Smooth muscle cell (in vitro differentiated cells): ENCODE measurements at regions not wholly inside any gene's neighbourhood (a gene's known extent, or its start where the extent isn't known, plus 50 kb on each side); places are given as distances from the start of the nearest gene placed in this dataset.

Source experiments
- DNase-seq: peaks from one replicate; lab custom pipeline; 2025; ENCODE audit not compliant: unreplicated experiment; lab: John Stamatoyannopoulos, UW
- H2AFZ ChIP-seq: fragments of 200-600 bp; sonication (generic); 2 replicates; pipeline ENCODE4 v1.6.0; 2016; ENCODE audit warnings: antibody characterized with exemption, low read depth, mild to moderate bottlenecking
- H3F3A ChIP-seq: fragments of 200-600 bp; sonication (generic); 2 replicates; pipeline ENCODE4 v1.6.0; 2017; ENCODE audit warnings: antibody characterized with exemption, low read depth
- H3K27ac ChIP-seq: fragments of 200-600 bp; sonication (generic); 2 replicates; pipeline ENCODE4 v1.5.1; 2016; ENCODE audit warnings: low read depth, mild to moderate bottlenecking
- H3K27me3 ChIP-seq: fragments of 200-600 bp; sonication (generic); 2 replicates; pipeline ENCODE4 v1.6.1; 2016; ENCODE audit warnings: low read depth, mild to moderate bottlenecking
- H3K36me3 ChIP-seq: fragments of 200-600 bp; sonication (generic); 2 replicates; pipeline ENCODE4 v1.5.1; 2016; ENCODE audit warnings: low read depth
- H3K4me1 ChIP-seq: fragments of 200-600 bp; sonication (generic); 2 replicates; pipeline ENCODE4 v1.5.1; 2016; ENCODE audit warnings: low read depth
- H3K4me2 ChIP-seq: fragments of 200-600 bp; sonication (generic); 2 replicates; pipeline ENCODE4 v1.6.0; 2016; ENCODE audit warnings: mild to moderate bottlenecking
- H3K4me3 ChIP-seq: fragments of 200-600 bp; sonication (generic); 2 replicates; pipeline ENCODE4 v1.5.1; 2016; ENCODE audit warnings: mild to moderate bottlenecking
- H3K79me2 ChIP-seq: fragments of 200-600 bp; sonication (generic); 2 replicates; pipeline ENCODE4 v1.6.0; 2016; ENCODE audit warnings: low read depth, mild to moderate bottlenecking
- H3K9ac ChIP-seq: fragments of 200-600 bp; sonication (generic); 2 replicates; pipeline ENCODE4 v1.6.0; 2016; ENCODE audit warnings: low read depth
- H3K9me3 ChIP-seq: fragments of 200-600 bp; sonication (generic); replicated peaks from 2 replicates; pipeline ENCODE4 v1.5.1; 2016; ENCODE audit warnings: low read depth
- H4K20me1 ChIP-seq: fragments of 200-600 bp; sonication (generic); 2 replicates; pipeline ENCODE4 v1.6.0; 2016; ENCODE audit warnings: low read depth
- CTCF ChIP-seq: fragments of 200-600 bp; sonication (generic); IDR thresholded peaks from 2 replicates; pipeline ENCODE4 v1.5.1; 2017; ENCODE audit warnings: borderline replicate concordance, mild to moderate bottlenecking, antibody characterized with exemption; ENCODE audit not compliant: insufficient read depth, poor library complexity, severe bottlenecking
- WGBS: methylation state at CpG from one replicate; pipeline ENCODE4 v1.1.7; 2016; ENCODE audit warnings: low lambda C conversion rate; 5-methylcytosine and 5-hydroxymethylcytosine counted together

GRCh38 chr2:60678551-60678950 lies 77.5 kb upstream of the PAPOLG start:
- no peaks in the 10 kb centered on the region for H3K36me3 ChIP-seq
- no peak overlapping the region for H3K4me2 ChIP-seq
- H3K9ac ChIP-seq: no peak overlapping the region
- WGBS: 90% methylated on average over 7 of the region's 7 CpGs
- H3K4me3 ChIP-seq: no peak overlapping the region
- H3K79me2 ChIP-seq: no peaks in the 10 kb centered on the region
- no peak overlapping the region for H2AFZ ChIP-seq
- no peaks in the 10 kb centered on the region for H3K9me3 ChIP-seq
- H3K27ac ChIP-seq: no peak overlapping the region
- peaks cover 3% of the 10 kb centered on the region for H3K27me3 ChIP-seq
- H3F3A ChIP-seq: no peaks in the 10 kb centered on the region
- DNase-seq: no peak
- TF ChIP-seq CTCF: no peak
- H3K4me1 ChIP-seq: no peaks in the 10 kb centered on the region
- no peaks in the 10 kb centered on the region for H4K20me1 ChIP-seq

- Histone ChIP-seq H3F3A (no peaks in the 10 kb centered on the region), H2AFZ (no peak overlapping the region), H3K27me3 (peaks cover 3% of the 10 kb centered on the region), H3K4me3 (no peak overlapping the region), H3K79me2 (no peaks in the 10 kb centered on the region), H3K4me2 (no peak overlapping the region), H3K4me1 (no peaks in the 10 kb centered on the region), H3K9me3 (no peaks in the 10 kb centered on the region), H3K9ac (no peak overlapping the region), H3K27ac (no peak overlapping the region), H4K20me1 (no peaks in the 10 kb centered on the region), H3K36me3 (no peaks in the 10 kb centered on the region)
- WGBS: 88% methylated on average over 9 of the region's 9 CpGs
- DNase-seq: no peak
- TF ChIP-seq CTCF: no peak
Observed at GRCh38 chr2:60679036-60679780, 76.9 kb upstream of the PAPOLG start.

DNA sequence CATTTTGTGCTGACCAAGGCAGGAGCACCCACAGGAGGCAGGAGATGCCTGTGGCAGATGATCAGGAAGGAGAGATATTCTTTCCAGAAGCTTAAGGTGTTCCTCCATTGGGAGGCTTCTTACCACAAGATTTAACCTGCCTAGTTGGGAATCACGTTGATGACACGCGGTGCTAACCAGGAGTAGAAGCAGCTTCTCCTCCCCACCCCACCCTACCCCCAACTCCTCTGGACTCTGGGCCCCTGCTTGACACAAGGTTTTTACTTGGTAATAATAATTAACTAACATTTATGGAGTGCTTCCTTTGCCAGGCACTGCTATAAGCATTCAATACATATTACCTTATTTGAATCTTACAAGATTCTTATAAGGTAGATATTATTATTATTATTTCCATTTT lies 62.5 kb upstream of the PAPOLG start:
- Histone ChIP-seq H3K9me3 (no peaks in the 10 kb centered on the region), H3F3A (no peaks in the 10 kb centered on the region), H3K27me3 (no peaks in the 10 kb centered on the region), H2AFZ (no peak overlapping the region), H3K4me2 (no peak overlapping the region), H3K79me2 (no peaks in the 10 kb centered on the region), H4K20me1 (no peaks in the 10 kb centered on the region), H3K4me3 (no peak overlapping the region), H3K27ac (no peak overlapping the region), H3K36me3 (no peaks in the 10 kb centered on the region), H3K9ac (no peak overlapping the region), H3K4me1 (no peaks in the 10 kb centered on the region)
- no peak for TF ChIP-seq CTCF
- DNase-seq: no peak
- 87% methylated on average over 3 of the region's 3 CpGs for WGBS

DNA sequence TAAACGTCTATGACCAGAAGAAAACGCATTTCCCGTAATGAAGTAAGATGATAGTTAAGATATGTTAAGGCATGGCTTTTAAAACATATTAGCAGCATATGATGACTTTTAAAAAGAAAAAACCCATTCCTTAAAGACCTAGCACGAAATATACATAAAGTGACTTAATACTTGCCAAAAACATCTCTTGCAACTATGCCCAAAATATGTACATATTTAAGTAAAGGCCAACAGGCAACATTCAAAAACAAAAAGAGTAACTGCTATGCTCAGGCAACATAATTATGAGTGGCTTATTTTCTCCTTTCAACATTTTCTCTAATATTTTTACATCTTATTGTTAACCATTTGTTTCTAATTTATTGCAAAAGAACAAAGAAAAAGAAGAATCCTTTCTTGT lies 60.3 kb upstream of the PAPOLG start:
- Histone ChIP-seq H3F3A (no peaks in the 10 kb centered on the region), H3K4me1 (no peaks in the 10 kb centered on the region), H2AFZ (no peak overlapping the region), H4K20me1 (no peaks in the 10 kb centered on the region), H3K4me3 (no peak overlapping the region), H3K4me2 (no peak overlapping the region), H3K36me3 (no peaks in the 10 kb centered on the region), H3K27ac (no peak overlapping the region), H3K79me2 (no peaks in the 10 kb centered on the region), H3K9me3 (no peaks in the 10 kb centered on the region), H3K27me3 (no peaks in the 10 kb centered on the region), H3K9ac (no peak overlapping the region)
- WGBS: 89% methylated on average over 4 of the region's 4 CpGs
- no peak for TF ChIP-seq CTCF
- DNase-seq: no peak
